Thyroid gland (tissue), 4 donors: ENCODE measurements at regions not wholly inside any gene's neighbourhood (a gene's known extent, or its start where the extent isn't known, plus 50 kb on each side); places are given as distances from the start of the nearest gene placed in this dataset.

Experiments used
- DNase-seq, 2 donors: peaks; one replicate each; pipeline ENCODE4 v3.0.0-alpha.2; 2019
- H3K27ac ChIP-seq, 3 donors: fragments of 200-600 bp; sonication (generic); 1 replicate in 2 of 3; 2 replicates in 1 of 3; pipeline ENCODE4 v1.5.1; 2016 to 2019; ENCODE audit warnings: mild to moderate bottlenecking in 1 of 3, moderate library complexity in 1 of 3
- H3K27me3 ChIP-seq: fragments of 200-600 bp; sonication (generic); one replicate; pipeline ENCODE4 v1.5.1; 2019
- H3K36me3 ChIP-seq, 2 donors: fragments of 200-600 bp; sonication (generic); one replicate each; pipeline ENCODE4 v1.5.1; 2016 to 2019
- H3K4me1 ChIP-seq, 2 donors: fragments of 200-600 bp; sonication (generic); one replicate each; pipeline ENCODE4 v1.5.1; 2017 to 2019
- H3K4me3 ChIP-seq, 3 donors: fragments of 200-600 bp; sonication (generic); replicated peaks in 1 of 3; 1 replicate in 2 of 3; 2 replicates in 1 of 3; pipeline ENCODE4 v1.5.1; 2016; ENCODE audit warnings: mild to moderate bottlenecking in 1 of 3
- H3K9me3 ChIP-seq: fragments of 200-600 bp; sonication (generic); one replicate; pipeline ENCODE4 v1.5.1; 2017
- CTCF ChIP-seq, 6 experiments: fragments of 200-600 bp in 3 of 6; fragments of 450-650 bp in 3 of 6; sonication (generic) in 3 of 6; IDR thresholded peaks; one replicate each; pipeline ENCODE4 v1.5.1; 2016 to 2019; ENCODE audit warnings: antibody characterized with exemption in 6 of 6, mild to moderate bottlenecking in 2 of 6, inconsistent platforms in 1 of 6, moderate library complexity in 1 of 6
- POLR2A ChIP-seq, 2 donors: fragments of 450-650 bp; IDR thresholded peaks; one replicate each; pipeline ENCODE4 v1.6.1; 2017; ENCODE audit warnings: antibody characterized with exemption in 2 of 2, mild to moderate bottlenecking in 2 of 2, moderate library complexity in 1 of 2
- WGBS, 2 donors: methylation state at CpG; one replicate each; pipeline ENCODE4 v1.1.5; 2017; 5-methylcytosine and 5-hydroxymethylcytosine counted together
- intact Hi-C: fragments of 100-400 bp; cut with DNase I; formaldehyde crosslinking; loops from one replicate; pipeline ENCODE4 v1.15.1; 2023

- Histone ChIP-seq H3K36me3 (no peaks in the 10 kb centered on the region), H3K4me1 (no peaks in the 10 kb centered on the region), H3K27me3 (no peaks in the 10 kb centered on the region), H3K9me3 (no peaks in the 10 kb centered on the region), H3K4me3 (no peak overlapping the region), H3K27ac (no peak overlapping the region)
- TF ChIP-seq POLR2A (IDR thresholded peaks at IDR 0.05): no peak
- no peak for TF ChIP-seq CTCF (IDR thresholded peaks at IDR 0.05)
- 77% methylated on average over 4 of the region's 4 CpGs for WGBS, 2 donors
- DNase-seq: no peak
- intact Hi-C loops: no loop called here
Measured at GRCh38 chr11:80103142-80103859, 662.5 kb upstream of the TENM4 start.

- no peak for DNase-seq
- Histone ChIP-seq H3K36me3 (no peaks in the 10 kb centered on the region), H3K27me3 (no peaks in the 10 kb centered on the region), H3K27ac (no peak overlapping the region), H3K9me3 (no peaks in the 10 kb centered on the region), H3K4me3 (no peak overlapping the region), H3K4me1 (no peaks in the 10 kb centered on the region)
- no peak for TF ChIP-seq POLR2A (IDR thresholded peaks at IDR 0.05)
- no peak for TF ChIP-seq CTCF (IDR thresholded peaks at IDR 0.05)
- intact Hi-C loops: no loop called here
- 67 to 72% methylated on average over 4 of the region's 4 CpGs for whole genome bisulfite sequencing, 2 donors
Measured at GRCh38 chr11:80097146-80097545, 656.3 kb upstream of the TENM4 start.

DNA sequence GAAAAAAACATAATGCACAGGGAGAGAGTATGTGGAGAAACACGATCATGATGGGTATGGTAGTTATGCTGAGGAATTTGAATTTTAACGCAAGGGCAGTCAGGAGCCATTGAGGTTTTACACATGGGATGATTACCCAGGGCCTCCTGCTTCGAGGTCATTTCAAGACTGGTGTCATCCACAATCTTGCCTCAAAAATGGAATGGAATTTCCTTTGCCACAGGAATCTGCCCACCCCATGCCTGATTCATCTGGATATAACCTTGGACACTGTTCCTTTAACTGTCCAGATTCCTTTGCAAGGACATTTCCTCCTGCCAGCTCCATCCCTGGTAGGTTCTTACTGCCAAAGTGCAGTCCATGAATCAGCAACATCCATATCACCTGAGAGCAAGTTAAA, 655.9 kb upstream of the TENM4 start:
- Histone ChIP-seq H3K27me3 (no peaks in the 10 kb centered on the region), H3K9me3 (no peaks in the 10 kb centered on the region), H3K36me3 (no peaks in the 10 kb centered on the region), H3K4me1 (no peaks in the 10 kb centered on the region), H3K27ac (no peak overlapping the region), H3K4me3 (no peak overlapping the region)
- DNase-seq: no peak
- intact Hi-C loops: no loop called here
- 81 to 84% methylated on average over 3 of the region's 3 CpGs for WGBS, 2 donors
- TF ChIP-seq POLR2A (IDR thresholded peaks at IDR 0.05) (no peak), CTCF (IDR thresholded peaks at IDR 0.05) (no peak)

DNA sequence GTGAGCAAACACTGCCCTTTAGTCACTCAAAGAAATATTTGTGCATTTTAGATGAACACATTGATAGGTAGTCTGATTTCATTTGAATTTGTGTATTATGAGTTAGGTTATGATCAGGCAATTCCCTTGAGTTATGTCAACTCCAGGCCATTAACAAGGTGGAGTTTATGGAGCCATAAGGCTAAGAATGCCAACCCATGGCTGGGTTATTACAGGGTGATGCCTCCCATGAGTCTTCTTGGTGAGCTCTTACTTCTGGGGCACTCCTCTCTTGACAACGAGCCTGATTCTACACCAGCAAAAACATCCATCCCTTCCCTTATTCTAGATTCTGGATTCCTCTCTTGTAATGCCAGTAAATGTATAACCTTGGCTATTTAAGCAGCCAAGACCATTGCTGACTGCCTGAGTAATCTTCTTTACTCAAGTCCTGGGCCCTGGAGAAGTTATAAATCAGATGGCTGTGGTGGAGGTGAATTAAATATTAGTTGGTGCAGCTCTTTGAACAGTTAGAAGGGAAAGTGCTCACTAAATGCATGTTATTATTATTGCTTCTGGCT, 645.7 kb upstream of the TENM4 start:
- no peaks in the 10 kb centered on the region for H3K9me3 ChIP-seq
- no peaks in the 10 kb centered on the region for H3K27me3 ChIP-seq
- H3K36me3 ChIP-seq: no peaks in the 10 kb centered on the region
- intact Hi-C loops: no loop called here
- no peak overlapping the region for H3K27ac ChIP-seq
- no peak overlapping the region for H3K4me3 ChIP-seq
- no peak for TF ChIP-seq CTCF (IDR thresholded peaks at IDR 0.05)
- TF ChIP-seq POLR2A (IDR thresholded peaks at IDR 0.05): no peak
- no peak for DNase-seq
- H3K4me1 ChIP-seq: no peaks in the 10 kb centered on the region
- 71 to 80% methylated on average over 1 of the region's 1 CpG for WGBS, 2 donors

DNA sequence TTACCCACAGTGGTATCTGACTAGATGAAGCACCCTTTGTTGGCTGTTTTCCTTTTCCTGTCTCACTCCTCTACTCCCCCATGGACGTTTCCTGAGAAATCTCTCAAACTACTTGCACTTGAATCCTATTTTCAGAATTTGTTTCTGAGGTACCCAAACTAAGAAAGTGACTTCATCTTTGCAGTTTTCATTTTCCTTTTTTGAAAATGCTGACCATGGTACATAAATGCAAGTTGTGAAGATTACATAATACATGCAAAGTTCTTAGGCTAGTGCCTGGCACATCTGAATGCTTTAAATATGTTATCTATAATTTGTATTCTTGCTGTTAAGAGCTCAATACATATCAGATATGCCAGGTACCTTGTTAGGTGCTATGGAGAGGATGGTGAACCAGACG, 644.7 kb upstream of the TENM4 start:
- DNase-seq: no peak
- TF ChIP-seq POLR2A (IDR thresholded peaks at IDR 0.05) (no peak), CTCF (IDR thresholded peaks at IDR 0.05) (no peak)
- no peak overlapping the region for H3K27ac ChIP-seq
- WGBS, 2 donors: 60 to 61% methylated on average over 2 of the region's 2 CpGs
- H3K27me3 ChIP-seq: no peaks in the 10 kb centered on the region
- no peak overlapping the region for H3K4me3 ChIP-seq
- intact Hi-C loops: no loop called here
- no peaks in the 10 kb centered on the region for H3K4me1 ChIP-seq
- H3K9me3 ChIP-seq: no peaks in the 10 kb centered on the region
- H3K36me3 ChIP-seq: no peaks in the 10 kb centered on the region
